IPS-NIHi7 (cell line): ENCODE measurements at regions not wholly inside any gene's neighbourhood (a gene's known extent, or its start where the extent isn't known, plus 50 kb on each side); places are given as distances from the start of the nearest gene placed in this dataset.

Experiments
- DNase-seq: peaks from one replicate; pipeline ENCODE4 v3.0.0; 2012; ENCODE audit warnings: mixed read lengths; ENCODE audit errors: extremely low spot score

- DNase-seq, result no peak
Measured at GRCh38 chr5:89991592-89991991, 418.0 kb downstream of the CETN3 start.

- no peak for DNase-seq
Measured at GRCh38 chr5:89989776-89990175, 419.8 kb downstream of the CETN3 start.

- no peak for DNase-seq
Measured at GRCh38 chr5:89988998-89989655, 420.4 kb downstream of the CETN3 start.

GRCh38 chr5:89988129-89988810 lies 421.3 kb downstream of the CETN3 start:
- peak; percentile 19 for DNase-seq

GRCh38 chr5:89983216-89983615 lies 426.3 kb downstream of the CETN3 start:
- no peak for DNase-seq

GRCh38 chr5:89981878-89982773 lies 427.4 kb downstream of the CETN3 start:
- DNase-seq, result no peak

GRCh38 chr5:89981021-89981420 lies 428.5 kb downstream of the CETN3 start:
- DNase-seq, result no peak

- no peak for DNase-seq
Measured at GRCh38 chr5:89973516-89973915, 436.0 kb downstream of the CETN3 start.

- DNase-seq, result no peak
Measured at GRCh38 chr5:89972901-89973300, 436.7 kb downstream of the CETN3 start.

GRCh38 chr5:89968958-89969381 lies 440.6 kb downstream of the CETN3 start:
- DNase-seq, result no peak

GRCh38 chr5:89967771-89968444 lies 441.6 kb downstream of the CETN3 start:
- DNase-seq, result no peak

- no peak for DNase-seq
Measured at GRCh38 chr5:89956838-89957237, 452.7 kb downstream of the CETN3 start.

- DNase-seq, result no peak
Measured at GRCh38 chr5:89954916-89955315, 454.6 kb downstream of the CETN3 start.

GRCh38 chr5:89951876-89952275 lies 457.7 kb downstream of the CETN3 start:
- DNase-seq, result no peak

- DNase-seq, result no peak
Measured at GRCh38 chr5:89950234-89950633, 459.3 kb downstream of the CETN3 start.

GRCh38 chr5:89948977-89949376 lies 460.6 kb downstream of the CETN3 start:
- DNase-seq, result no peak

- no peak for DNase-seq
Measured at GRCh38 chr5:89946916-89947315, 462.6 kb downstream of the CETN3 start.

GRCh38 chr5:89946508-89946907 lies 463.0 kb downstream of the CETN3 start:
- DNase-seq, result no peak

- DNase-seq, result no peak
Measured at GRCh38 chr5:89942171-89942570, 467.4 kb downstream of the CETN3 start.

GRCh38 chr5:89936576-89936975 lies 473.0 kb downstream of the CETN3 start:
- no peak for DNase-seq

- no peak for DNase-seq
Measured at GRCh38 chr5:89934069-89934468, 475.5 kb downstream of the CETN3 start.

- peak; percentile 9 for DNase-seq
Measured at GRCh38 chr5:89932771-89933181, 476.8 kb downstream of the CETN3 start.
